HL-60 (cell line): ENCODE measurements at regions not wholly inside any gene's neighbourhood (a gene's known extent, or its start where the extent isn't known, plus 50 kb on each side); places are given as distances from the start of the nearest gene placed in this dataset.

Experiments
- CTCF ChIP-seq: IDR thresholded peaks from one replicate; pipeline ENCODE4 v1.5.1; 2011; ENCODE audit warnings: low read length, control low read depth, inconsistent platforms; ENCODE audit not compliant: insufficient read depth
- POLR2AphosphoS5 ChIP-seq: IDR thresholded peaks from 2 replicates; pipeline ENCODE4 v1.6.1; 2012; ENCODE audit warnings: low read depth

- TF ChIP-seq CTCF (no peak), POLR2AphosphoS5 (no peak)
Measured at GRCh38 chr3:74089814-74090213, 465.1 kb upstream of the PDZRN3 start.
